B cell (primary cell): ENCODE measurements at regions not wholly inside any gene's neighbourhood (a gene's known extent, or its start where the extent isn't known, plus 50 kb on each side); places are given as distances from the start of the nearest gene placed in this dataset.

Source experiments
- ATAC-seq: fragments of 200-7000 bp; cut with Tn5 transposase; one replicate; pipeline ENCODE4 v1.10.0; 2021; ENCODE audit warnings: low read depth, mild to moderate bottlenecking, moderate number of reproducible peaks, moderate library complexity
- CTCF ChIA-PET: fragments of 350-600 bp; sonication (Branson Sonifier 250); formaldehyde crosslinking; loops from one replicate; lab custom pipeline; 2021; ENCODE audit warnings: antibody characterized with exemption, inconsistent platforms; lab: Charles Lee
- POLR2A ChIA-PET: fragments of 350-600 bp; sonication (Branson Sonifier 250); formaldehyde crosslinking; loops from one replicate; lab custom pipeline; 2021; ENCODE audit warnings: antibody characterized with exemption; lab: Charles Lee
- DNase-seq: peaks from one replicate; pipeline ENCODE4 v3.0.0; 2013
- H2AFZ ChIP-seq: 2 replicates; pipeline ENCODE4 v1.6.1; 2012; ENCODE audit warnings: mild to moderate bottlenecking, low read depth, low read length; ENCODE audit not compliant: insufficient read depth, poor library complexity, severe bottlenecking
- H3K27ac ChIP-seq, 2 donors: 1 replicate in 1 of 2; 2 replicates in 1 of 2; pipeline ENCODE4 v1.5.1; 2012 to 2013; ENCODE audit warnings: low read length in 2 of 2, mild to moderate bottlenecking in 2 of 2, moderate library complexity in 1 of 2
- H3K27me3 ChIP-seq, 4 experiments: fragments of 200-600 bp in 1 of 4; sonication (generic) in 1 of 4; replicated peaks in 1 of 4; 1 replicate in 2 of 4; 2 replicates in 2 of 4; pipeline versions ENCODE4 v1.6.1 to v1.7.0; 2013 to 2016; ENCODE audit warnings: low read length in 3 of 4, mild to moderate bottlenecking in 2 of 4, mixed read lengths in 1 of 4, moderate library complexity in 1 of 4; ENCODE audit not compliant: insufficient read depth in 4 of 4, control insufficient read depth in 3 of 4; ENCODE audit errors: control extremely low read depth in 1 of 4
- H3K36me3 ChIP-seq, 2 experiments: replicated peaks in 1 of 2; 1 replicate in 1 of 2; 2 replicates in 1 of 2; pipeline versions ENCODE4 v1.6.1 to v1.7.1; 2013; ENCODE audit warnings: low read length in 1 of 2; ENCODE audit not compliant: insufficient read depth in 2 of 2, control insufficient read depth in 1 of 2; ENCODE audit errors: control extremely low read depth in 1 of 2, extremely low read depth in 1 of 2
- H3K4me1 ChIP-seq, 2 donors: fragments of 200-600 bp in 1 of 2; sonication (generic) in 1 of 2; 1 replicate in 1 of 2; 2 replicates in 1 of 2; pipeline versions ENCODE4 v1.5.1 to v1.6.1; 2013 to 2017; ENCODE audit warnings: low read length in 2 of 2; ENCODE audit not compliant: control insufficient read depth in 2 of 2, insufficient read depth in 2 of 2
- H3K4me2 ChIP-seq: replicated peaks from 2 replicates; pipeline ENCODE3; 2012; ENCODE audit warnings: mild to moderate bottlenecking, low read depth, low read length; ENCODE audit not compliant: poor library complexity, severe bottlenecking
- H3K4me3 ChIP-seq, 5 experiments: fragments of 200-600 bp in 1 of 5; sonication (generic) in 1 of 5; 1 replicate in 3 of 5; 2 replicates in 2 of 5; pipeline versions ENCODE4 v1.5.1 to v1.7.0; 2011 to 2016; ENCODE audit warnings: low read length in 4 of 5, mild to moderate bottlenecking in 4 of 5, low read depth in 2 of 5, control low read depth in 1 of 5, moderate library complexity in 1 of 5; ENCODE audit not compliant: insufficient read depth in 1 of 5; ENCODE audit errors: control extremely low read depth in 1 of 5, extremely low read depth in 1 of 5
- H3K79me2 ChIP-seq: fragments of 200-600 bp; sonication (generic); one replicate; pipeline ENCODE4 v1.6.0; 2016; ENCODE audit warnings: low read length; ENCODE audit not compliant: control insufficient read depth, insufficient read depth
- H3K9ac ChIP-seq: fragments of 200-600 bp; sonication (generic); 2 replicates; pipeline ENCODE4 v1.6.1; 2017; ENCODE audit warnings: mild to moderate bottlenecking, low read length, moderate library complexity
- H3K9me3 ChIP-seq, 3 donors: one replicate each; pipeline versions ENCODE4 v1.6.1 to v1.7.1; 2013; ENCODE audit warnings: low read length in 2 of 3; ENCODE audit not compliant: control insufficient read depth in 2 of 3, insufficient read depth in 1 of 3; ENCODE audit errors: control extremely low read depth in 1 of 3
- H4K20me1 ChIP-seq: 2 replicates; pipeline ENCODE4 v1.6.0; 2012; ENCODE audit warnings: mild to moderate bottlenecking, low read length; ENCODE audit not compliant: insufficient read depth, control insufficient read depth, poor library complexity, severe bottlenecking
- H3K27ac Mint-ChIP-seq: one replicate; pipeline ENCODE4 v1.8.0; 2021; ENCODE audit warnings: mixed read lengths
- H3K27me3 Mint-ChIP-seq: one replicate; pipeline ENCODE4 v1.8.0; 2021; ENCODE audit warnings: mixed read lengths
- H3K4me1 Mint-ChIP-seq: one replicate; pipeline ENCODE4 v1.8.0; 2021; ENCODE audit warnings: mixed read lengths
- H3K4me3 Mint-ChIP-seq: one replicate; pipeline ENCODE4 v1.8.0; 2021; ENCODE audit warnings: mixed read lengths
- H3K9me3 Mint-ChIP-seq: one replicate; pipeline ENCODE4 v1.8.0; 2022; ENCODE audit warnings: mixed read lengths; ENCODE audit not compliant: insufficient read depth
- CTCF ChIP-seq: fragments of 200-600 bp; IDR thresholded peaks from one replicate; pipeline ENCODE4 v1.8.0; 2022; ENCODE audit warnings: antibody characterized with exemption, mild to moderate bottlenecking
- EZH2 ChIP-seq: IDR thresholded peaks from 2 replicates; pipeline ENCODE4 v1.6.1; 2012; ENCODE audit warnings: borderline replicate concordance, low read depth, mild to moderate bottlenecking, moderate library complexity, low read length; ENCODE audit not compliant: insufficient read depth, poor library complexity, severe bottlenecking
- WGBS: methylation state at CpG from one replicate; pipeline ENCODE4 v1.1.5; 2013; ENCODE audit warnings: missing lambda C conversion rate; ENCODE audit not compliant: insufficient coverage; 5-methylcytosine and 5-hydroxymethylcytosine counted together
- intact Hi-C: fragments of 100-400 bp; cut with micrococcal nuclease; formaldehyde crosslinking; loops from one replicate; pipeline ENCODE4 v1.10.0; 2022

- no peak overlapping the region for H3K27ac Mint-ChIP-seq
- H3K27ac ChIP-seq, result no peak overlapping the region
- no peak overlapping the region for H3K4me3 ChIP-seq
- H3K36me3 ChIP-seq, result no peaks in the 10 kb centered on the region
- no peak overlapping the region for H3K4me2 ChIP-seq
- H3K27me3 Mint-ChIP-seq, result no peaks in the 10 kb centered on the region
- TF ChIP-seq CTCF, result no peak
- ChIA-PET POLR2A (no interaction called here), CTCF (no interaction called here)
- H3K4me3 Mint-ChIP-seq, result no peak overlapping the region
- ATAC-seq (no peak), DNase-seq (no peak)
- no peaks in the 10 kb centered on the region for H3K4me1 ChIP-seq
- H3K9ac ChIP-seq, result no peak overlapping the region
- intact Hi-C loops, result no loop called here
- no peaks in the 10 kb centered on the region for H3K79me2 ChIP-seq
- no peaks in the 10 kb centered on the region for H3K27me3 ChIP-seq
- H2AFZ ChIP-seq, result no peak overlapping the region
- peaks cover 0 to 3% (median 0%) of the 10 kb centered on the region in 3 donors for H3K9me3 ChIP-seq
- 100% methylated on average over 1 of the region's 1 CpG for WGBS
- no peaks in the 10 kb centered on the region for H3K4me1 Mint-ChIP-seq
- no peaks in the 10 kb centered on the region for H3K9me3 Mint-ChIP-seq
- H4K20me1 ChIP-seq, result no peaks in the 10 kb centered on the region
These were observed 179.2 kb upstream of the DSEL start for GRCh38 chr18:67695684-67696083.

- intact Hi-C loops, result no loop called here
- Mint-ChIP-seq H3K4me3 (no peak overlapping the region), H3K4me1 (no peaks in the 10 kb centered on the region), H3K27ac (no peak overlapping the region), H3K27me3 (no peaks in the 10 kb centered on the region), H3K9me3 (no peaks in the 10 kb centered on the region)
- Histone ChIP-seq H3K36me3 (no peaks in the 10 kb centered on the region), H3K9me3 (peaks cover 0 to 6% (median 0%) of the 10 kb centered on the region in 3 donors), H3K79me2 (no peaks in the 10 kb centered on the region), H3K27ac (no peak overlapping the region), H3K4me2 (no peak overlapping the region), H3K4me3 (no peak overlapping the region), H3K4me1 (no peaks in the 10 kb centered on the region), H2AFZ (no peak overlapping the region), H4K20me1 (no peaks in the 10 kb centered on the region), H3K9ac (no peak overlapping the region), H3K27me3 (no peaks in the 10 kb centered on the region)
- ATAC-seq (no peak), DNase-seq (no peak)
- TF ChIP-seq EZH2 (no peak), CTCF (no peak)
- WGBS, result no CpG with 5 or more reads among the region's 2 CpGs
- POLR2A ChIA-PET, result no interaction called here
- CTCF ChIA-PET, result no interaction called here
These were observed 178.3 kb upstream of the DSEL start for GRCh38 chr18:67694787-67695186.
